K562 (cell line): ENCODE measurements at regions not wholly inside any gene's neighbourhood (a gene's known extent, or its start where the extent isn't known, plus 50 kb on each side); places are given as distances from the start of the nearest gene placed in this dataset.

Source experiments
- DEAF1 ChIP-seq: fragments of 450-650 bp; formaldehyde crosslinking; IDR thresholded peaks from 2 replicates; pipeline ENCODE4 v1.4.0; 2020; ENCODE audit warnings: mild to moderate bottlenecking, moderate library complexity
- E2F4 ChIP-seq: sonication (generic); formaldehyde crosslinking; IDR thresholded peaks from 2 replicates; pipeline ENCODE4 v1.8.0; 2022; ENCODE audit warnings: mild to moderate bottlenecking, low read depth, missing genetic modification reagents
- ETS1 ChIP-seq: conservative IDR thresholded peaks from 2 replicates; pipeline ENCODE4 v1.6.1; 2011; ENCODE audit warnings: low read depth, mild to moderate bottlenecking, low read length; ENCODE audit not compliant: control insufficient read depth
- FOXM1 ChIP-seq, 2 experiments: fragments of 450-650 bp in 1 of 2; sonication (generic) in 1 of 2; formaldehyde crosslinking in 1 of 2; IDR thresholded peaks; 2 replicates each; pipeline versions ENCODE4 v1.6.1 to v1.9.0; 2017 to 2022; ENCODE audit warnings: low read depth in 2 of 2, mild to moderate bottlenecking in 2 of 2, missing genetic modification reagents in 1 of 2, moderate library complexity in 1 of 2
- LCOR ChIP-seq: sonication (generic); formaldehyde crosslinking; IDR thresholded peaks from 2 replicates; pipeline ENCODE4 v1.8.0; 2022; ENCODE audit warnings: mild to moderate bottlenecking, missing genetic modification reagents
- MITF ChIP-seq: IDR thresholded peaks from 2 replicates; pipeline ENCODE4 v1.6.1; 2014; ENCODE audit warnings: antibody characterized with exemption
- NFATC3 ChIP-seq: fragments of 450-650 bp; IDR thresholded peaks from 2 replicates; pipeline ENCODE4 v1.6.1; 2017; ENCODE audit warnings: mild to moderate bottlenecking
- POLR2B ChIP-seq: fragments of 450-650 bp; IDR thresholded peaks from 2 replicates; pipeline ENCODE4 v1.6.1; 2018; ENCODE audit warnings: low read depth; ENCODE audit not compliant: partially characterized antibody
- RAD51 ChIP-seq: fragments of 450-650 bp; IDR thresholded peaks from 2 replicates; pipeline ENCODE4 v1.7.1; 2016; ENCODE audit warnings: low read depth, mild to moderate bottlenecking, borderline replicate concordance
- SNRNP70 ChIP-seq: fragments of 200-400 bp; formaldehyde crosslinking; optimal IDR thresholded peaks from 2 replicates; pipeline ENCODE3; 2017; ENCODE audit warnings: low read depth, low read length
- SRSF3 ChIP-seq: fragments of 200-400 bp; formaldehyde crosslinking; IDR thresholded peaks from 2 replicates; pipeline ENCODE4 v1.6.1; 2016; ENCODE audit warnings: mild to moderate bottlenecking, low read length, moderate library complexity; ENCODE audit not compliant: insufficient read depth
- SUPT5H ChIP-seq: fragments of 450-650 bp; IDR thresholded peaks from 2 replicates; pipeline ENCODE4 v1.6.1; 2016
- TEAD4 ChIP-seq, 2 experiments: sonication (generic) in 1 of 2; formaldehyde crosslinking in 1 of 2; IDR thresholded peaks; 2 replicates each; pipeline versions ENCODE4 v1.6.1 to v1.8.0; 2012 to 2022; ENCODE audit warnings: borderline replicate concordance in 1 of 2, inconsistent platforms in 1 of 2, low read length in 1 of 2, mild to moderate bottlenecking in 1 of 2, missing genetic modification reagents in 1 of 2
- TFAM ChIP-seq: fragments of 250-450 bp; sonication (Bioruptor Pico); conservative IDR thresholded peaks from 2 replicates; pipeline ENCODE4 v1.5.0; 2021; ENCODE audit warnings: mild to moderate bottlenecking, moderate library complexity
- U2AF2 ChIP-seq: fragments of 200-400 bp; formaldehyde crosslinking; optimal IDR thresholded peaks from 2 replicates; pipeline ENCODE3; 2017; ENCODE audit warnings: low read depth, mild to moderate bottlenecking, low read length
- XRCC4 ChIP-seq: IDR thresholded peaks from one replicate; pipeline ENCODE4 v1.6.1; 2011; ENCODE audit not compliant: insufficient read depth, insufficient read length; ENCODE audit errors: extremely low read depth
- ZBTB26 ChIP-seq: fragments of 450-650 bp; formaldehyde crosslinking; IDR thresholded peaks from 2 replicates; pipeline ENCODE4 v1.4.0; 2022; ENCODE audit warnings: missing genetic modification characterization
- ZEB2 ChIP-seq: fragments of 450-650 bp; IDR thresholded peaks from 2 replicates; pipeline ENCODE4 v1.6.1; 2016
- ZNF277 ChIP-seq: fragments of 250-450 bp; sonication (Bioruptor Pico); IDR thresholded peaks from 2 replicates; pipeline ENCODE4 v1.8.0; 2022; ENCODE audit warnings: inconsistent platforms, mild to moderate bottlenecking, moderate library complexity, borderline replicate concordance
- ZNF431 ChIP-seq: sonication (generic); formaldehyde crosslinking; IDR thresholded peaks from 2 replicates; pipeline ENCODE4 v1.8.0; 2022; ENCODE audit warnings: mild to moderate bottlenecking, missing genetic modification reagents

GRCh38 chr6:15106958-15107643, 138.8 kb upstream of the JARID2 start (continued):
- peak; percentile 61 for TF ChIP-seq FOXM1 (IDR thresholded peaks at IDR 0.05; ENCODE audit: low read depth)
- no peak for TF ChIP-seq FOXM1 (CRISPR knock-in tag; IDR thresholded peaks at IDR 0.05; ENCODE audit: low read depth)
- no peak for TF ChIP-seq ETS1
- TF ChIP-seq E2F4 (CRISPR knock-in tag): no peak
- peak; percentile 55; the same call in 1 of the 2 replicates for TF ChIP-seq ZEB2
- TF ChIP-seq DEAF1 (CRISPR knock-in tag): 0 out of 2 replicates have a peak, but pooled peaks have one; percentile 34
- TF ChIP-seq ZBTB26 (CRISPR knock-in tag): 0 out of 2 replicates have a peak, but pooled peaks have one; percentile 68
- no peak for TF ChIP-seq SNRNP70
- no peak for TF ChIP-seq NFATC3
- no peak for TF ChIP-seq SUPT5H
- TF ChIP-seq U2AF2: no peak
- no peak for TF ChIP-seq TFAM (CRISPR knock-in tag)
- no peak for TF ChIP-seq RAD51
- TF ChIP-seq ZNF431: no peak
- TF ChIP-seq MITF: 0 out of 2 replicates have a peak, but pooled peaks have one; percentile 13
- TF ChIP-seq SRSF3: no peak
- no peak for TF ChIP-seq XRCC4
- TF ChIP-seq ZNF277: no peak
- TF ChIP-seq POLR2B: no peak
- TF ChIP-seq LCOR: no peak
- peak; percentile 90 for TF ChIP-seq TEAD4 (IDR thresholded peaks at IDR 0.05; ENCODE audit: low read length)
- no peak for TF ChIP-seq TEAD4 (CRISPR knock-in tag; IDR thresholded peaks at IDR 0.05; ENCODE audit: borderline replicate concordance)
